NOMO-1 treated with DMSO at 0.1 percent for 48 hours (cell line): ENCODE measurements at regions not wholly inside any gene's neighbourhood (a gene's known extent, or its start where the extent isn't known, plus 50 kb on each side); places are given as distances from the start of the nearest gene placed in this dataset.
"Not testable (repeated sequence)": the region's sequence is repeated elsewhere in the genome, so short reads cannot be mapped to it uniquely, and the experiment has no call there.

Experiments
- DNase-seq: peaks from one replicate; lab custom pipeline; 2025; ENCODE audit not compliant: unreplicated experiment; lab: John Stamatoyannopoulos, UW

GRCh38 chr4:130044788-130045531, 949.0 kb downstream of the C4orf33 start:
- DNase-seq = no peak

GRCh38 chr4:130053723-130054122, 957.8 kb downstream of the C4orf33 start:
- DNase-seq = no peak

- DNase-seq = no peak
These were observed 959.0 kb downstream of the C4orf33 start for GRCh38 chr4:130054908-130055307.

- DNase-seq = no peak
These were observed 960.3 kb downstream of the C4orf33 start for GRCh38 chr4:130056286-130056685.

- no peak for DNase-seq
These were observed 968.5 kb downstream of the C4orf33 start for GRCh38 chr4:130064471-130064870.

GRCh38 chr4:130067419-130067818, 971.5 kb downstream of the C4orf33 start:
- no peak for DNase-seq

GRCh38 chr4:130068072-130068471, 972.1 kb downstream of the C4orf33 start:
- DNase-seq = no peak

GRCh38 chr4:130071746-130072145, 975.8 kb downstream of the C4orf33 start:
- DNase-seq = no peak

- no peak for DNase-seq
These were observed 977.3 kb downstream of the C4orf33 start for GRCh38 chr4:130073145-130073790.

GRCh38 chr4:130074096-130074495, 978.1 kb downstream of the C4orf33 start:
- no peak for DNase-seq

- DNase-seq = no peak
These were observed 981.3 kb downstream of the C4orf33 start for GRCh38 chr4:130077275-130077674.

GRCh38 chr4:130079027-130079426, 983.1 kb downstream of the C4orf33 start:
- not testable (repeated sequence) for DNase-seq

- no peak for DNase-seq
These were observed 985.0 kb downstream of the C4orf33 start for GRCh38 chr4:130080872-130081451.

- no peak for DNase-seq
These were observed 994.5 kb downstream of the C4orf33 start for GRCh38 chr4:130090427-130090826.

GRCh38 chr4:130092187-130093015, 996.4 kb downstream of the C4orf33 start:
- DNase-seq = no peak

- no peak for DNase-seq
These were observed 1003.2 kb downstream of the C4orf33 start for GRCh38 chr4:130099105-130099504.

GRCh38 chr4:130110189-130110588, 1014.2 kb downstream of the C4orf33 start:
- DNase-seq = no peak

- DNase-seq = no peak
These were observed 1014.8 kb downstream of the C4orf33 start for GRCh38 chr4:130110770-130111169.

- no peak for DNase-seq
These were observed 1028.1 kb downstream of the C4orf33 start for GRCh38 chr4:130124066-130124465.

- DNase-seq = no peak
These were observed 1029.5 kb downstream of the C4orf33 start for GRCh38 chr4:130125467-130125866.

- DNase-seq = no peak
These were observed 1031.3 kb downstream of the C4orf33 start for GRCh38 chr4:130127297-130127696.
